Left lung (tissue), 4 donors: ENCODE measurements at regions not wholly inside any gene's neighbourhood (a gene's known extent, or its start where the extent isn't known, plus 50 kb on each side); places are given as distances from the start of the nearest gene placed in this dataset.
"Not testable (repeated sequence)": the region's sequence is repeated elsewhere in the genome, so short reads cannot be mapped to it uniquely, and the experiment has no call there.

Experiments
- ATAC-seq: fragments of 200-7000 bp; cut with Tn5 transposase; one replicate; pipeline ENCODE4 v1.9.1; 2020; ENCODE audit warnings: moderate library complexity
- DNase-seq, 4 donors: peaks; one replicate each; pipeline ENCODE4 v3.0.0-alpha.2; 2013 to 2020
- H3K27ac ChIP-seq, 2 donors: fragments of 200-600 bp; sonication (generic) in 1 of 2; one replicate each; pipeline versions ENCODE4 v1.5.0 to v1.8.0; 2020 to 2021
- H3K27me3 ChIP-seq, 2 donors: fragments of 200-600 bp; sonication (generic) in 1 of 2; one replicate each; pipeline versions ENCODE4 v1.5.0 to v1.8.0; 2020 to 2021
- H3K36me3 ChIP-seq, 2 donors: fragments of 200-600 bp; sonication (generic) in 1 of 2; one replicate each; pipeline versions ENCODE4 v1.5.0 to v1.8.0; 2020 to 2021
- H3K4me1 ChIP-seq, 2 donors: fragments of 200-600 bp; one replicate each; pipeline ENCODE4 v1.8.0; 2021
- H3K4me3 ChIP-seq, 2 donors: fragments of 200-600 bp; sonication (generic) in 1 of 2; one replicate each; pipeline versions ENCODE4 v1.5.0 to v1.8.0; 2020 to 2021; ENCODE audit warnings: mild to moderate bottlenecking in 1 of 2
- H3K9me3 ChIP-seq, 2 donors: fragments of 200-600 bp; sonication (generic) in 1 of 2; one replicate each; pipeline versions ENCODE4 v1.5.0 to v1.8.0; 2020 to 2021
- CTCF ChIP-seq, 2 donors: fragments of 200-600 bp; sonication (generic) in 1 of 2; IDR thresholded peaks; one replicate each; pipeline versions ENCODE4 v1.5.0 to v1.8.0; 2021; ENCODE audit warnings: antibody characterized with exemption in 2 of 2
- intact Hi-C, 2 donors: fragments of 100-400 bp; cut with DNase I; formaldehyde crosslinking; loops; one replicate each; pipeline versions ENCODE4 v1.11.2 to v1.14.2; 2022
- donor health status: DM: no; HTN: yes; CAD: no.
- donor health status: DM: no; HTN: no; CAD: no.

- H3K27me3 ChIP-seq, result no peaks in the 10 kb centered on the region
- ATAC-seq, result no peak
- no peak overlapping the region for H3K27ac ChIP-seq
- H3K36me3 ChIP-seq, result no peaks in the 10 kb centered on the region
- TF ChIP-seq CTCF (IDR thresholded peaks at IDR 0.05), result no peak
- DNase-seq, result no peak
- H3K9me3 ChIP-seq, result no peaks in the 10 kb centered on the region
- no peak overlapping the region for H3K4me3 ChIP-seq
- intact Hi-C loops, result no loop called here
- H3K4me1 ChIP-seq, result no peaks in the 10 kb centered on the region
Measured at GRCh38 chr9:13439685-13440476, 160.4 kb upstream of the MPDZ start.

DNA sequence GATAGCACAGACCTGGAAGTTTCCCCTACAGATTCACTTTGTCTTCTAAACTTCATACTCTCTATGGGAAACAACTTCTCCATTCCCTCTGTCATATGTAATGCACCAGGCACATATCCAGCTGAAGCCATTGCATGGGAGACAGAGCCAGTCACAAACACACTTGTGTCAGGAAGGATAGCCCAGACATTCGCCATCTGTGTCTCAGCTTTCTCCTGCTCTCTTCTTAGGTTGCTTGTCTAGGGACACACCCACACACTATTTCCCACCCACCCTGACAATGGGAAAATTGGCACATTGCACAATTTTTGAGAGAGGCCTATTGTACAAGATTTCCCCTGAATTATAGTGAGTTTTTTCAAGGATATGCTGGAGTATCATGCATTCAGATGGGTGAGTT is 158.4 kb upstream of the MPDZ start:
- DNase-seq (no peak), ATAC-seq (no peak)
- Histone ChIP-seq H3K27ac (no peak overlapping the region), H3K9me3 (no peaks in the 10 kb centered on the region), H3K36me3 (no peaks in the 10 kb centered on the region), H3K27me3 (no peaks in the 10 kb centered on the region), H3K4me3 (no peak overlapping the region), H3K4me1 (no peaks in the 10 kb centered on the region)
- intact Hi-C loops, result no loop called here
- TF ChIP-seq CTCF (IDR thresholded peaks at IDR 0.05), result no peak

DNA sequence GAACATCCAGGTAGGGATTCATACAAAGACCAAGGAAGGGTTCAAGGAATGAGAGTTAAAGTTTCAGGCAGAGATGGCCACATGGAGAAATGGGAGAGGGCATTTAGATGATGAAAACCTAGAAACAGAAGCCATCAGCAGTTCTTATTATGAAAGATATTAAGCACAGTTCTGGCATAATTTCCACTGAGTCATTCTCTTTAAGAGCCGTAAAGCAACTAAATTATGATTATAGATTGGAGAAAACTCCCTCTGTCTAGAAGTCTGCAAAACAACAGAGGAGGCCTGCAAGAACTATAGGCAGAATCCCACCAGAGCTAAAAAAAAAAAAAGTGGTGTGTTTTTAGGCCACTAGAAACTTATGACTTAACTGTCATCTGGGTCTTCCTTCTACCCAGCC is 157.1 kb upstream of the MPDZ start:
- H3K36me3 ChIP-seq, result no peaks in the 10 kb centered on the region
- no peaks in the 10 kb centered on the region for H3K4me1 ChIP-seq
- H3K27ac ChIP-seq, result no peak overlapping the region
- no peaks in the 10 kb centered on the region for H3K27me3 ChIP-seq
- no peak for TF ChIP-seq CTCF (IDR thresholded peaks at IDR 0.05)
- intact Hi-C loops, result no loop called here
- DNase-seq (no peak), ATAC-seq (no peak)
- no peak overlapping the region for H3K4me3 ChIP-seq
- no peaks in the 10 kb centered on the region for H3K9me3 ChIP-seq

DNA sequence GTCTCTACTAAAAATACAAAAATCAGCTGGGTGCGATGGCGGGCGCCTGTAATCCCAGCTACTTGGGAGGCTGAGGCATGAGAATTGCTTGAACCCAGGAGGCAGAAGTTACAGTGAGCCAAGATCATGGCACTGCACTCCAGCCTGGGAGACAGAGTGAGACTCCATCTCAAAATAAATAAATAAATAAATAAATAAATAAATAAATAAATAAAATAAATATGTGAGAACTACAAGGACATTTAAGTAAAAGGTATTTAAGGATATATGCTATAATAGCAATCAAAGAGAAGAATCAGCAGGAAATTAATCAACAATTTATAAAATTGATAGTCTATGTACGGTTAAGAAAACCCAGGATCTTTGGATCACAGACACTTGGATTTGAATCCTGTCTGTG is 154.0 kb upstream of the MPDZ start:
- H3K4me1 ChIP-seq, H3K4me3 ChIP-seq, H3K9me3 ChIP-seq, H3K27me3 ChIP-seq, ATAC-seq, H3K27ac ChIP-seq, DNase-seq, H3K36me3 ChIP-seq, intact Hi-C loops: not testable (repeated sequence)

- H3K4me1 ChIP-seq, result no peaks in the 10 kb centered on the region
- TF ChIP-seq CTCF (IDR thresholded peaks at IDR 0.05), result no peak
- H3K27me3 ChIP-seq, result no peaks in the 10 kb centered on the region
- DNase-seq (no peak), ATAC-seq (no peak)
- no peaks in the 10 kb centered on the region for H3K9me3 ChIP-seq
- no peak overlapping the region for H3K4me3 ChIP-seq
- no peaks in the 10 kb centered on the region for H3K36me3 ChIP-seq
- intact Hi-C loops, result no loop called here
- H3K27ac ChIP-seq, result no peak overlapping the region
Measured at GRCh38 chr9:13432904-13433303, 153.4 kb upstream of the MPDZ start.

- Histone ChIP-seq H3K27ac (no peak overlapping the region), H3K9me3 (no peaks in the 10 kb centered on the region), H3K36me3 (no peaks in the 10 kb centered on the region), H3K27me3 (no peaks in the 10 kb centered on the region), H3K4me3 (no peak overlapping the region), H3K4me1 (no peaks in the 10 kb centered on the region)
- DNase-seq (no peak), ATAC-seq (no peak)
- no peak for TF ChIP-seq CTCF (IDR thresholded peaks at IDR 0.05)
- intact Hi-C loops, result no loop called here
Measured at GRCh38 chr9:13431692-13432091, 152.2 kb upstream of the MPDZ start.
